HG02642 (cell line): ENCODE measurements at regions not wholly inside any gene's neighbourhood (a gene's known extent, or its start where the extent isn't known, plus 50 kb on each side); places are given as distances from the start of the nearest gene placed in this dataset.
A peak's percentile ranks its signal among the peaks of the same experiment; 100 is the strongest.
"Not testable (repeated sequence)": the region's sequence is repeated elsewhere in the genome, so short reads cannot be mapped to it uniquely, and the experiment has no call there.

Experiments
- ATAC-seq: cut with Tn5 transposase; IDR thresholded peaks from one replicate; pipeline ENCODE4 v1.9.1; 2021; ENCODE audit warnings: mild to moderate bottlenecking; ENCODE audit not compliant: unreplicated experiment, poor library complexity

GRCh38 chr18:73691624-73692023 is 456.0 kb downstream of the FBXO15 start:
- ATAC-seq = no peak

GRCh38 chr18:73691118-73691517 is 456.5 kb downstream of the FBXO15 start:
- ATAC-seq = no peak

- no peak for ATAC-seq
Measured at GRCh38 chr18:73690222-73690621, 457.4 kb downstream of the FBXO15 start.

- peak; percentile 59 for ATAC-seq
Measured at GRCh38 chr18:73688851-73689711, 458.6 kb downstream of the FBXO15 start.

- no peak for ATAC-seq
Measured at GRCh38 chr18:73688161-73688560, 459.5 kb downstream of the FBXO15 start.

- no peak for ATAC-seq
Measured at GRCh38 chr18:73684647-73685046, 463.0 kb downstream of the FBXO15 start.

- no peak for ATAC-seq
Measured at GRCh38 chr18:73683409-73684238, 464.0 kb downstream of the FBXO15 start.

GRCh38 chr18:73681912-73682311 is 465.7 kb downstream of the FBXO15 start:
- no peak for ATAC-seq

- ATAC-seq = no peak
Measured at GRCh38 chr18:73681398-73681797, 466.2 kb downstream of the FBXO15 start.

- no peak for ATAC-seq
Measured at GRCh38 chr18:73679941-73680712, 467.5 kb downstream of the FBXO15 start.

GRCh38 chr18:73677450-73677849 is 470.2 kb downstream of the FBXO15 start:
- ATAC-seq = no peak

GRCh38 chr18:73674125-73674865 is 473.3 kb downstream of the FBXO15 start:
- no peak for ATAC-seq

GRCh38 chr18:73671480-73671879 is 476.2 kb downstream of the FBXO15 start:
- not testable (repeated sequence) for ATAC-seq

- ATAC-seq = peak; percentile 56
Measured at GRCh38 chr18:73670524-73670923, 477.1 kb downstream of the FBXO15 start.

- no peak for ATAC-seq
Measured at GRCh38 chr18:73670039-73670438, 477.6 kb downstream of the FBXO15 start.

- no peak for ATAC-seq
Measured at GRCh38 chr18:73669297-73669696, 478.3 kb downstream of the FBXO15 start.

- no peak for ATAC-seq
Measured at GRCh38 chr18:73668051-73668450, 479.6 kb downstream of the FBXO15 start.

GRCh38 chr18:73666772-73667171 is 480.9 kb downstream of the FBXO15 start:
- no peak for ATAC-seq

- no peak for ATAC-seq
Measured at GRCh38 chr18:73664896-73665295, 482.7 kb downstream of the FBXO15 start.

- no peak for ATAC-seq
Measured at GRCh38 chr18:73663581-73663980, 484.1 kb downstream of the FBXO15 start.
